Stomach (tissue), 4 donors: ENCODE measurements at regions not wholly inside any gene's neighbourhood (a gene's known extent, or its start where the extent isn't known, plus 50 kb on each side); places are given as distances from the start of the nearest gene placed in this dataset.

Source experiments
- CTCF ChIP-seq, 7 experiments: fragments of 450-650 bp in 4 of 7; fragments of 200-600 bp in 3 of 7; sonication (generic) in 3 of 7; IDR thresholded peaks; one replicate each; pipeline ENCODE4 v1.5.1; 2016 to 2019; ENCODE audit warnings: antibody characterized with exemption in 7 of 7, control low read depth in 2 of 7, mild to moderate bottlenecking in 1 of 7
- POLR2A ChIP-seq, 4 donors: fragments of 450-650 bp; IDR thresholded peaks; one replicate each; pipeline ENCODE4 v1.6.1; 2016; ENCODE audit warnings: antibody characterized with exemption in 4 of 4, control low read depth in 2 of 4, mild to moderate bottlenecking in 1 of 4, moderate library complexity in 1 of 4

- TF ChIP-seq CTCF (IDR thresholded peaks at IDR 0.05) (no peak), POLR2A (IDR thresholded peaks at IDR 0.05) (no peak)
These were observed 71.9 kb downstream of the TNP1 start for GRCh38 chr2:216787851-216788540.
